ENCODE measurements at regions not wholly inside any gene's neighbourhood (a gene's known extent, or its start where the extent isn't known, plus 50 kb on each side); places are given as distances from the start of the nearest gene placed in this dataset.
"Not testable (repeated sequence)": the region's sequence is repeated elsewhere in the genome, so short reads cannot be mapped to it uniquely, and the experiment has no call there.

GRCh38 chr2:100751871-100752625 is 67.9 kb upstream of the NPAS2 start:
- H3K9ac ChIP-seq (replicated peaks; ENCODE audit: extremely low read depth, insufficient read depth, low read length); H3K79me2 ChIP-seq (ENCODE audit: control insufficient read depth, insufficient read depth, low read length); H3K36me3 ChIP-seq (ENCODE audit: control insufficient read depth in 2 of 2, extremely low read depth in 1 of 2, insufficient read depth in 2 of 2, low read length in 2 of 2); dilution Hi-C loops (cut with MboI; ENCODE audit: extremely low pct_ligation_motif_present, low sequenced_read_pairs); intact Hi-C loops (cut with micrococcal nuclease); H3K27ac ChIP-seq (ENCODE audit: insufficient read depth, low read depth, low read length); H3K4me2 ChIP-seq (ENCODE audit: insufficient read depth, low read length); H3K9me3 ChIP-seq (replicated peaks; ENCODE audit: control insufficient read depth, insufficient read depth, low read length); BruUV-seq (replicated peaks); H4K20me1 ChIP-seq (replicated peaks; ENCODE audit: control insufficient read depth, extremely low read depth, insufficient read depth, low read length); H2AFZ ChIP-seq (ENCODE audit: low read depth, low read length); H3K4me1 ChIP-seq (ENCODE audit: control insufficient read depth, extremely low read depth, insufficient read depth, low read length); POLR2A ChIA-PET; H3K27me3 ChIP-seq (ENCODE audit: control insufficient read depth in 2 of 2, insufficient read depth in 2 of 2, low read length in 2 of 2); FAIRE-seq; DNase-seq (ENCODE audit: low read depth, low spot score); H3K4me3 ChIP-seq (replicated peaks in 1 of 3; ENCODE audit: insufficient read depth in 1 of 3, low read depth in 1 of 3, low read length in 3 of 3); H3K9me1 ChIP-seq (replicated peaks; ENCODE audit: control insufficient read depth, extremely low read depth, insufficient read depth, low read length): not testable (repeated sequence)
- CTCF ChIA-PET, result interaction anchor here (0.6 to 1.9 kb wide), 6 partner anchors 15 to 235 kb away, joined by 3 to 12 read pairs (median 4); no protein-coding TSS in a partner anchor

GRCh38 chr2:100752628-100753333 is 67.2 kb upstream of the NPAS2 start:
- H3K27ac ChIP-seq (ENCODE audit: insufficient read depth, low read depth, low read length), result no peak overlapping the region
- no peaks in the 10 kb centered on the region for H3K9me3 ChIP-seq (replicated peaks; ENCODE audit: control insufficient read depth, insufficient read depth, low read length)
- no peaks in the 10 kb centered on the region for H3K79me2 ChIP-seq (ENCODE audit: control insufficient read depth, insufficient read depth, low read length)
- BruUV-seq (replicated peaks), result no TSS peak
- CTCF ChIA-PET, result interaction anchor here (1.1 to 1.9 kb wide), 4 partner anchors 10 to 105 kb away, joined by 3 to 12 read pairs (median 6); no protein-coding TSS in a partner anchor
- no peaks in the 10 kb centered on the region for H4K20me1 ChIP-seq (replicated peaks; ENCODE audit: control insufficient read depth, extremely low read depth, insufficient read depth, low read length)
- POLR2A ChIA-PET, result no interaction called here
- H3K4me2 ChIP-seq (ENCODE audit: insufficient read depth, low read length), result no peak overlapping the region
- no peak overlapping the region for H3K4me3 ChIP-seq (replicated peaks in 1 of 3; ENCODE audit: insufficient read depth in 1 of 3, low read depth in 1 of 3, low read length in 3 of 3)
- H3K9me1 ChIP-seq (replicated peaks; ENCODE audit: control insufficient read depth, extremely low read depth, insufficient read depth, low read length), result no peaks in the 10 kb centered on the region
- DNase-seq (ENCODE audit: low read depth, low spot score) (no peak), FAIRE-seq (no peak)
- TF ChIP-seq EZH2 (IDR thresholded peaks at IDR 0.05; ENCODE audit: borderline replicate concordance, low read depth, low read length, severe bottlenecking), result no peak
- TF ChIP-seq POLR2A (IDR thresholded peaks at IDR 0.05; ENCODE audit: low read depth, low read length), result no peak
- TF ChIP-seq POLR2AphosphoS5 (IDR thresholded peaks at IDR 0.05; ENCODE audit: insufficient read depth, low read depth, low read length), result no peak
- no peak for TF ChIP-seq GATA2 (IDR thresholded peaks at IDR 0.05; ENCODE audit: insufficient read depth, insufficient read length, low read depth, low read length)
- TF ChIP-seq FOS (IDR thresholded peaks at IDR 0.05; ENCODE audit: borderline replicate concordance, insufficient read depth, low read length), result no peak
- H3K27me3 ChIP-seq (ENCODE audit: control insufficient read depth in 2 of 2, insufficient read depth in 2 of 2, low read length in 2 of 2), result no peaks in the 10 kb centered on the region
- H2AFZ ChIP-seq (ENCODE audit: low read depth, low read length), result no peak overlapping the region
- intact Hi-C loops (cut with micrococcal nuclease), result no loop called here
- H3K36me3 ChIP-seq (ENCODE audit: control insufficient read depth in 2 of 2, extremely low read depth in 1 of 2, insufficient read depth in 2 of 2, low read length in 2 of 2), result no peaks in the 10 kb centered on the region
- no peak overlapping the region for H3K9ac ChIP-seq (replicated peaks; ENCODE audit: extremely low read depth, insufficient read depth, low read length)
- dilution Hi-C loops (cut with MboI; ENCODE audit: extremely low pct_ligation_motif_present, low sequenced_read_pairs), result no loop called here
- H3K4me1 ChIP-seq (ENCODE audit: control insufficient read depth, extremely low read depth, insufficient read depth, low read length), result peaks cover 13% of the 10 kb centered on the region
